ENCODE measurements at regions not wholly inside any gene's neighbourhood (a gene's known extent, or its start where the extent isn't known, plus 50 kb on each side); places are given as distances from the start of the nearest gene placed in this dataset.

GRCh38 chr6:138012682-138013081 lies 94.5 kb downstream of the PERP start:
- intact Hi-C loops (cut with DNase I; ENCODE audit: low total_unique reads): no loop called here
- no peaks in the 10 kb centered on the region for H3K9me3 ChIP-seq
- no peaks in the 10 kb centered on the region for H3K36me3 ChIP-seq
- H3K4me1 ChIP-seq: no peaks in the 10 kb centered on the region
- no peaks in the 10 kb centered on the region for H3K27me3 ChIP-seq
- H3K27ac ChIP-seq: no peak overlapping the region
- no peak overlapping the region for H3K4me3 ChIP-seq
- TF ChIP-seq POLR2AphosphoS5 (IDR thresholded peaks at IDR 0.05) (no peak), CTCF (IDR thresholded peaks at IDR 0.05) (no peak), POLR2A (IDR thresholded peaks at IDR 0.05) (no peak)
- DNase-seq (ENCODE audit: low spot score in 2 of 2): no peak

GRCh38 chr6:138013959-138014358 lies 93.3 kb downstream of the PERP start:
- H3K36me3 ChIP-seq: no peaks in the 10 kb centered on the region
- H3K4me3 ChIP-seq: no peak overlapping the region
- TF ChIP-seq CTCF (IDR thresholded peaks at IDR 0.05) (no peak), POLR2AphosphoS5 (IDR thresholded peaks at IDR 0.05) (no peak), POLR2A (IDR thresholded peaks at IDR 0.05) (no peak)
- H3K27me3 ChIP-seq: no peaks in the 10 kb centered on the region
- no peaks in the 10 kb centered on the region for H3K4me1 ChIP-seq
- DNase-seq (ENCODE audit: low spot score in 2 of 2): no peak
- no peaks in the 10 kb centered on the region for H3K9me3 ChIP-seq
- intact Hi-C loops (cut with DNase I; ENCODE audit: low total_unique reads): no loop called here
- H3K27ac ChIP-seq: no peak overlapping the region

GRCh38 chr6:138017166-138017757 lies 90.0 kb downstream of the PERP start:
- no peaks in the 10 kb centered on the region for H3K27me3 ChIP-seq
- H3K4me1 ChIP-seq: no peaks in the 10 kb centered on the region
- no peaks in the 10 kb centered on the region for H3K9me3 ChIP-seq
- no peak for DNase-seq (ENCODE audit: low spot score in 2 of 2)
- intact Hi-C loops (cut with DNase I; ENCODE audit: low total_unique reads): no loop called here
- H3K4me3 ChIP-seq: no peak overlapping the region
- no peak overlapping the region for H3K27ac ChIP-seq
- no peaks in the 10 kb centered on the region for H3K36me3 ChIP-seq
- TF ChIP-seq POLR2AphosphoS5 (IDR thresholded peaks at IDR 0.05) (no peak), CTCF (IDR thresholded peaks at IDR 0.05) (no peak), POLR2A (IDR thresholded peaks at IDR 0.05) (no peak)

- Histone ChIP-seq H3K4me1 (no peaks in the 10 kb centered on the region), H3K4me3 (no peak overlapping the region), H3K9me3 (no peaks in the 10 kb centered on the region), H3K27ac (no peak overlapping the region), H3K27me3 (no peaks in the 10 kb centered on the region), H3K36me3 (no peaks in the 10 kb centered on the region)
- TF ChIP-seq CTCF (IDR thresholded peaks at IDR 0.05) (no peak), POLR2AphosphoS5 (IDR thresholded peaks at IDR 0.05) (no peak), POLR2A (IDR thresholded peaks at IDR 0.05) (no peak)
- DNase-seq (ENCODE audit: low spot score in 2 of 2): no peak
- intact Hi-C loops (cut with DNase I; ENCODE audit: low total_unique reads): no loop called here
These were observed 88.9 kb downstream of the PERP start for GRCh38 chr6:138018297-138018696.

GRCh38 chr6:138025528-138025978 lies 81.7 kb downstream of the PERP start:
- H3K4me1 ChIP-seq: no peaks in the 10 kb centered on the region
- H3K36me3 ChIP-seq: no peaks in the 10 kb centered on the region
- DNase-seq (ENCODE audit: low spot score in 2 of 2): no peak
- TF ChIP-seq POLR2AphosphoS5 (IDR thresholded peaks at IDR 0.05): no peak
- TF ChIP-seq POLR2A (IDR thresholded peaks at IDR 0.05): no peak
- no peak for TF ChIP-seq CTCF (IDR thresholded peaks at IDR 0.05)
- no peak overlapping the region for H3K27ac ChIP-seq
- intact Hi-C loops (cut with DNase I; ENCODE audit: low total_unique reads): no loop called here
- no peaks in the 10 kb centered on the region for H3K9me3 ChIP-seq
- H3K4me3 ChIP-seq: no peak overlapping the region
- no peaks in the 10 kb centered on the region for H3K27me3 ChIP-seq

Measured in breast epithelium (tissue), 4 donors.